GM23338 (cell line): ENCODE measurements at regions not wholly inside any gene's neighbourhood (a gene's known extent, or its start where the extent isn't known, plus 50 kb on each side); places are given as distances from the start of the nearest gene placed in this dataset.

Experiments used
- CREB1 ChIP-seq: fragments of 250-450 bp; sonication (Bioruptor Pico); IDR thresholded peaks from 2 replicates; pipeline ENCODE4 v1.5.0; 2020; ENCODE audit warnings: low read depth, mild to moderate bottlenecking, moderate library complexity
- CTCF ChIP-seq, 2 experiments: fragments of 200-600 bp in 1 of 2; sonication (generic) in 1 of 2; conservative IDR thresholded peaks; 2 replicates each; pipeline versions ENCODE4 v1.5.1 to v1.6.1; 2016 to 2017; ENCODE audit warnings: antibody characterized with exemption in 2 of 2, low read depth in 2 of 2, mild to moderate bottlenecking in 2 of 2, moderate library complexity in 1 of 2
- ETS1 ChIP-seq: IDR thresholded peaks from 2 replicates; pipeline ENCODE4 v1.6.1; 2016; ENCODE audit warnings: antibody characterized with exemption
- EZH2 ChIP-seq: fragments of 200-600 bp; sonication (generic); IDR thresholded peaks from one replicate; pipeline ENCODE4 v1.8.0; 2017; ENCODE audit warnings: antibody characterized with exemption, mild to moderate bottlenecking, low read depth; ENCODE audit not compliant: unreplicated experiment
- EZH2phosphoT487 ChIP-seq: fragments of 200-600 bp; sonication (generic); IDR thresholded peaks from one replicate; pipeline ENCODE4 v1.8.1; 2018; ENCODE audit warnings: antibody characterized with exemption; ENCODE audit not compliant: unreplicated experiment
- JUNB ChIP-seq: IDR thresholded peaks from one replicate; pipeline ENCODE4 v1.6.1; 2016; ENCODE audit warnings: antibody characterized with exemption; ENCODE audit not compliant: unreplicated experiment
- NANOG ChIP-seq: IDR thresholded peaks from 2 replicates; pipeline ENCODE4 v1.6.1; 2016; ENCODE audit warnings: antibody characterized with exemption, borderline replicate concordance
- POLR2AphosphoS5 ChIP-seq: IDR thresholded peaks from 2 replicates; pipeline ENCODE4 v1.6.1; 2016; ENCODE audit warnings: antibody characterized with exemption, low read depth
- REST ChIP-seq: IDR thresholded peaks from one replicate; pipeline ENCODE4 v1.6.1; 2018; ENCODE audit warnings: antibody characterized with exemption; ENCODE audit not compliant: unreplicated experiment
- STAT1 ChIP-seq: IDR thresholded peaks from one replicate; pipeline ENCODE4 v1.6.1; 2016; ENCODE audit warnings: antibody characterized with exemption; ENCODE audit not compliant: unreplicated experiment
- ZNF331 ChIP-seq: fragments of 250-450 bp; sonication (Bioruptor Pico); IDR thresholded peaks from 2 replicates; pipeline ENCODE4 v1.5.0; 2020; ENCODE audit warnings: low read depth, mild to moderate bottlenecking, moderate library complexity
- ZNF462 ChIP-seq: fragments of 250-450 bp; sonication (Bioruptor Pico); IDR thresholded peaks from 2 replicates; pipeline ENCODE4 v1.5.0; 2020; ENCODE audit warnings: mild to moderate bottlenecking, moderate library complexity

GRCh38 chr12:28065374-28065773 lies 92.8 kb upstream of the PTHLH start:
- no peak for TF ChIP-seq ETS1
- no peak for TF ChIP-seq CTCF (conservative IDR thresholded peaks at IDR 0.05; ENCODE audit: low read depth in 2 of 2)
- no peak for TF ChIP-seq POLR2AphosphoS5
- TF ChIP-seq CREB1 (CRISPR knock-in tag): no peak
- no peak for TF ChIP-seq REST
- TF ChIP-seq EZH2phosphoT487: no peak
- TF ChIP-seq ZNF331 (CRISPR knock-in tag): no peak
- TF ChIP-seq EZH2: no peak
- TF ChIP-seq STAT1: no peak
- no peak for TF ChIP-seq NANOG
- TF ChIP-seq JUNB: no peak
- no peak for TF ChIP-seq ZNF462 (CRISPR knock-in tag)
